Stimulated activated naive B cell treated with anti-CD40 and anti-IgM and Interleukin-4, amounts not matched to agents 10 μg/mL and 1 μg/mL and 100 μg/mL, for 72 hours (primary cell): ENCODE measurements at regions not wholly inside any gene's neighbourhood (a gene's known extent, or its start where the extent isn't known, plus 50 kb on each side); places are given as distances from the start of the nearest gene placed in this dataset.
A peak's percentile ranks its signal among the peaks of the same experiment; 100 is the strongest.

ENCODE experiments used
- ATAC-seq, 2 donors: fragments of 150-1000 bp; cut with Tn5 transposase; replicated peaks; 2 replicates each; pipeline ENCODE4 v1.10.0; 2021; ENCODE audit warnings: moderate library complexity in 1 of 2
- DNase-seq: peaks from one replicate; pipeline ENCODE4 v3.0.0; 2021
- H3K27ac Mint-ChIP-seq: one replicate; pipeline ENCODE4 v1.8.0; 2022; ENCODE audit warnings: mild to moderate bottlenecking, mixed read lengths
- H3K27me3 Mint-ChIP-seq, 2 donors: one replicate each; pipeline ENCODE4 v1.8.0; 2022; ENCODE audit warnings: mixed read lengths in 2 of 2
- H3K36me3 Mint-ChIP-seq, 2 donors: one replicate each; pipeline ENCODE4 v1.8.0; 2022; ENCODE audit warnings: mixed read lengths in 2 of 2, mild to moderate bottlenecking in 1 of 2
- H3K4me1 Mint-ChIP-seq, 2 donors: one replicate each; pipeline ENCODE4 v1.8.0; 2022; ENCODE audit warnings: mixed read lengths in 2 of 2, mild to moderate bottlenecking in 1 of 2
- H3K4me3 Mint-ChIP-seq, 2 donors: one replicate each; pipeline ENCODE4 v1.8.0; 2022; ENCODE audit warnings: mild to moderate bottlenecking in 2 of 2, mixed read lengths in 2 of 2, moderate library complexity in 1 of 2
- H3K9me3 Mint-ChIP-seq, 2 donors: one replicate each; pipeline ENCODE4 v1.8.0; 2022; ENCODE audit warnings: mixed read lengths in 2 of 2, mild to moderate bottlenecking in 1 of 2

DNA sequence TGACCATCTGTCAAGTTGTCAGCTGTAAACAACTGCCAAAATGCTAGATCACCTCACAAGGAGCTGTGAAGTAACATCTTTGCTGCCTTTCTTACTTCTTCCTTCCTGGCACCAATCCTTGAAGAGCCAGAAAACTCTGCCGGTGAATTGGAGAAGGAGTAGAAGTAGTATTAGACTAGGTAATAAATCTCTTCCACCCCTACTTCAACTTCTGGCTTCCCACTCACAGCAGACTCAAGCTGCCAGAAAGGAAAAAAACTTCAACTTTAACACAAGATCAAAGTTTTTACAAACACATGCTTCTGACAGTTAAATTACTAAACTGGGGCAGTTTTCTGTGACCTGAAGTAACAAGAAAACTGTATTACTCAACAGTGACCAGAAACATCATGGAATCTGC, 164.7 kb upstream of the SLC7A11 start:
- no peak overlapping the region for H3K4me3 Mint-ChIP-seq
- ATAC-seq = no peak
- H3K27me3 Mint-ChIP-seq = peaks cover 0 to 4% of the 10 kb centered on the region in 2 donors
- H3K4me1 Mint-ChIP-seq = peaks cover 0 to 7% of the 10 kb centered on the region in 2 donors
- no peak overlapping the region for H3K27ac Mint-ChIP-seq
- no peak for DNase-seq
- H3K36me3 Mint-ChIP-seq = no peaks in the 10 kb centered on the region
- H3K9me3 Mint-ChIP-seq = peaks cover 0 to 4% of the 10 kb centered on the region in 2 donors

GRCh38 chr4:138405934-138406567, 163.9 kb upstream of the SLC7A11 start:
- Mint-ChIP-seq H3K4me1 (peaks cover 0 to 7% of the 10 kb centered on the region in 2 donors), H3K36me3 (no peaks in the 10 kb centered on the region), H3K27me3 (peaks cover 0 to 4% of the 10 kb centered on the region in 2 donors), H3K4me3 (no peak overlapping the region), H3K9me3 (peaks cover 0 to 4% of the 10 kb centered on the region in 2 donors), H3K27ac (no peak overlapping the region)
- DNase-seq (no peak), ATAC-seq (peak; percentile 65 to 79)

- no peak for ATAC-seq
- peaks cover 0 to 4% of the 10 kb centered on the region in 2 donors for H3K27me3 Mint-ChIP-seq
- H3K36me3 Mint-ChIP-seq = no peaks in the 10 kb centered on the region
- H3K4me1 Mint-ChIP-seq = peaks cover 0 to 7% of the 10 kb centered on the region in 2 donors
- DNase-seq = no peak
- no peak overlapping the region for H3K27ac Mint-ChIP-seq
- peaks cover 0 to 4% of the 10 kb centered on the region in 2 donors for H3K9me3 Mint-ChIP-seq
- no peak overlapping the region for H3K4me3 Mint-ChIP-seq
These were observed 163.3 kb upstream of the SLC7A11 start for GRCh38 chr4:138405466-138405891.

GRCh38 chr4:138404801-138405200, 162.7 kb upstream of the SLC7A11 start:
- Mint-ChIP-seq H3K27ac (no peak overlapping the region), H3K4me3 (no peak overlapping the region), H3K27me3 (peaks cover 0 to 4% of the 10 kb centered on the region in 2 donors), H3K4me1 (peaks cover 0 to 7% of the 10 kb centered on the region in 2 donors), H3K36me3 (no peaks in the 10 kb centered on the region), H3K9me3 (peaks cover 0 to 4% of the 10 kb centered on the region in 2 donors)
- no peak for ATAC-seq
- DNase-seq = no peak

DNA sequence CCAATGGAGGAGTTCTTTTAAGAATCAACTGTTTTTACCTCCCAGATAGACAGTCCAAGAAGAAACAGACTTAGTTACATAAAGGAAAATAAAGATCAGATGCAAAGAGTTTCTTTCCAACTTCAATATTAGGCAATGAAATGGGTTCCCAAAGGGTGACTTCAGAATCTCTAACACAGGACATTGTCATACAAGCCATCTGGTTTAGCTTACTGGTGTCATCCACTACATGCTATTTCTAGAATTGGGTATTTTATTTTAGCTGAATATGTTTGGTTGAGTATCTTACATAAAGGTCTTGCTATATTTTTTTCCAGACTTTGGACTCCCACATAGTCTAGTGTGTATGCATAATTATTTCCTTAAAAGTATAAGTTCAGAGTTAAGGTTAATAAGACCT, 162.1 kb upstream of the SLC7A11 start:
- ATAC-seq (no peak), DNase-seq (no peak)
- H3K27me3 Mint-ChIP-seq = peaks cover 0 to 4% of the 10 kb centered on the region in 2 donors
- H3K9me3 Mint-ChIP-seq = peaks cover 0 to 4% of the 10 kb centered on the region in 2 donors
- no peak overlapping the region for H3K4me3 Mint-ChIP-seq
- H3K27ac Mint-ChIP-seq = no peak overlapping the region
- H3K36me3 Mint-ChIP-seq = no peaks in the 10 kb centered on the region
- H3K4me1 Mint-ChIP-seq = peaks cover 0 to 7% of the 10 kb centered on the region in 2 donors

DNA sequence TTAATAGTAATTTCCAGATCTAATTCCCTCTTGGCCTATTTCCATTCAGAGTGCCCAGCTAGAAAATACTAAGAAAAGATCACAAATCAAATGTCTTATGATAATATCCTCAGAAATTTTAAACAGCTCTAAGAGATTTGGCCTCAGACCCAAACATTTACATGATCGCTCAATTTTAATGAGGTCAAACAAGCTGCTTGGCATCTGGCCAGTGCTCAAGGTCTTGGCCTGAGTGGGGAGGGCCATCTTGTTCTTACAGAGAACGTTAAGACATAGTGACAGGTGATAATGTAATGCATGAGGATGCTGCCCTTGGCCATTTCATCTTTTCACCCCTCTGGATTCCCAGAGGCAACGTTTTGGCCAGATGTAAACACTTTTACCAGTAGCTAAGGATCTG, 159.2 kb upstream of the SLC7A11 start:
- peaks cover 0 to 4% of the 10 kb centered on the region in 2 donors for H3K4me1 Mint-ChIP-seq
- ATAC-seq (no peak), DNase-seq (no peak)
- no peaks in the 10 kb centered on the region for H3K27me3 Mint-ChIP-seq
- H3K9me3 Mint-ChIP-seq = peaks cover 0 to 4% of the 10 kb centered on the region in 2 donors
- H3K27ac Mint-ChIP-seq = no peak overlapping the region
- H3K36me3 Mint-ChIP-seq = no peaks in the 10 kb centered on the region
- H3K4me3 Mint-ChIP-seq = no peak overlapping the region

DNA sequence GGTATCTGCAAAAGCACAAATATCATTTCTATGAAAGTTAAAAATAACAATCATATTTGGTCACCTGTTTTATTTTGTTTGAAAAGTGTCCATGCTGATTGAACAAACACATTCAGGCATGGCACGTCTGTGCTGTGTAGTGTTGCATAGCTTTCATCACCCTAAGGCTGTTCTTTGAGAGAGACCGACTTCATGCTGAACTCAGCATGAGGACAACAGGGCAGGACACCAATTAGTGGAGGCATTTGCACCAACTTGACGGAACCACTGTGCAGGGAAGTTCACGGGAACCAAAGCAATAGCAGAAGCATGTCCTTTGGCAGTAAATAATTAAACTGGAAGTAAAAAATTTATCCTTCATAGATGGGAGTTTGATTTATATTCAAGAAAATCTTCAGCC, 158.4 kb upstream of the SLC7A11 start:
- H3K4me3 Mint-ChIP-seq = no peak overlapping the region
- DNase-seq (no peak), ATAC-seq (no peak)
- H3K4me1 Mint-ChIP-seq = no peaks in the 10 kb centered on the region
- no peaks in the 10 kb centered on the region for H3K36me3 Mint-ChIP-seq
- peaks cover 0 to 4% of the 10 kb centered on the region in 2 donors for H3K9me3 Mint-ChIP-seq
- H3K27me3 Mint-ChIP-seq = no peaks in the 10 kb centered on the region
- no peak overlapping the region for H3K27ac Mint-ChIP-seq

- Mint-ChIP-seq H3K36me3 (no peaks in the 10 kb centered on the region), H3K4me1 (no peaks in the 10 kb centered on the region), H3K27me3 (no peaks in the 10 kb centered on the region), H3K4me3 (no peak overlapping the region), H3K27ac (no peak overlapping the region), H3K9me3 (peaks cover 0 to 4% of the 10 kb centered on the region in 2 donors)
- no peak for ATAC-seq
- DNase-seq = no peak
These were observed 157.9 kb upstream of the SLC7A11 start for GRCh38 chr4:138400066-138400465.

GRCh38 chr4:138399081-138399480, 156.9 kb upstream of the SLC7A11 start:
- peaks cover 0 to 4% of the 10 kb centered on the region in 2 donors for H3K9me3 Mint-ChIP-seq
- H3K27me3 Mint-ChIP-seq = no peaks in the 10 kb centered on the region
- ATAC-seq = no peak
- H3K36me3 Mint-ChIP-seq = no peaks in the 10 kb centered on the region
- no peak for DNase-seq
- no peaks in the 10 kb centered on the region for H3K4me1 Mint-ChIP-seq
- H3K27ac Mint-ChIP-seq = no peak overlapping the region
- no peak overlapping the region for H3K4me3 Mint-ChIP-seq

DNA sequence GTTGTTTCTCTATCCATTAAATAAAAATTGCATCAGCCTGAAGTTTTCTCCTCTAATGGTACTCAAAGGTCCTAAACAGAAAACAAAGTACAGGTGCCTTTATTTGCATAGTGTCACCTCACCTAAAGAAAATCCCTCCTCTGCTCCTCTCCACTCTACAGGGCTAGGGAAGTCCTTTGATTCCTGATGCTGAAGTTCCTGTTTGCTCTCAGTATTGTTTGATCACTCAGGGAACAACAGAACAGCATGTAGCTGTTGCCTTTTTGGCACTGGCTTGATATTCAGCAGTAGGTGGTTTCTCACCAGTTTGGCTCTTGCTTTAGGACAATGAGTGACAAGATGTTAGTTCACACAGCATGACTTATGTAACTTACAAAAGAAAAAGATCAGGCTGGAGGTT, 156.2 kb upstream of the SLC7A11 start:
- Mint-ChIP-seq H3K27ac (no peak overlapping the region), H3K4me1 (no peaks in the 10 kb centered on the region), H3K4me3 (no peak overlapping the region), H3K36me3 (no peaks in the 10 kb centered on the region), H3K9me3 (peaks cover 0 to 4% of the 10 kb centered on the region in 2 donors), H3K27me3 (no peaks in the 10 kb centered on the region)
- ATAC-seq (no peak), DNase-seq (no peak)

- H3K4me1 Mint-ChIP-seq = peaks cover 0 to 4% of the 10 kb centered on the region in 2 donors
- no peaks in the 10 kb centered on the region for H3K27me3 Mint-ChIP-seq
- H3K27ac Mint-ChIP-seq = no peak overlapping the region
- ATAC-seq (no peak), DNase-seq (no peak)
- H3K36me3 Mint-ChIP-seq = no peaks in the 10 kb centered on the region
- H3K4me3 Mint-ChIP-seq = no peak overlapping the region
- no peaks in the 10 kb centered on the region for H3K9me3 Mint-ChIP-seq
These were observed 151.9 kb upstream of the SLC7A11 start for GRCh38 chr4:138393886-138394610.

DNA sequence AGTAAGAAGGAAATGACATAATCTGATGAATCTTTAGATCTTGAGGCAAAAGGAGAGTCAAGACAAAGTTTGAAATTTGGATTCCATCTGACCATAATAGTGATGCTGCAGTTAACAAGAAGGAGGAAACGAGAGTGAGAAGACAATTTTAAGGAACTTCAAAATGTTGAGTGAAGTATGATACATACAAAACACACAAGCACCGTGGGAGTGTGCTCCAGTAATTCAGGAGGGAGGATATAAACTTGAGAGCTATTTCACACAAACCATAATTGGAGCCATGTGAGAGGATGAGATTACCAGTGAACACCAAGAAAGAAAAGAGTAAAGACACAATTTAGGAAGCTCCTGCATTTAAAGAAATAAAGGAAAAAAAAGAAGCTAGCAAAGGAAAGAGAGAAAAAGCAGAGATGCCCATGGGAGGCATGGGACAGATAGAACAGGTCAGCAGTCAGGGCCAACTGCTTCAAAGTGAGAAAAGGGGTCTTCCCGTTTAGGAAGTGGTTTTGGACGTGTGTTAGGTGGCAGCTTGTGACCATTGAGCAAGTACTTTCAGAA, 150.7 kb upstream of the SLC7A11 start:
- ATAC-seq (peak; percentile 36 to 48), DNase-seq (no peak)
- Mint-ChIP-seq H3K4me3 (no peak overlapping the region), H3K27ac (no peak overlapping the region), H3K9me3 (no peaks in the 10 kb centered on the region), H3K4me1 (peaks cover 0 to 4% of the 10 kb centered on the region in 2 donors), H3K27me3 (no peaks in the 10 kb centered on the region), H3K36me3 (no peaks in the 10 kb centered on the region)

DNA sequence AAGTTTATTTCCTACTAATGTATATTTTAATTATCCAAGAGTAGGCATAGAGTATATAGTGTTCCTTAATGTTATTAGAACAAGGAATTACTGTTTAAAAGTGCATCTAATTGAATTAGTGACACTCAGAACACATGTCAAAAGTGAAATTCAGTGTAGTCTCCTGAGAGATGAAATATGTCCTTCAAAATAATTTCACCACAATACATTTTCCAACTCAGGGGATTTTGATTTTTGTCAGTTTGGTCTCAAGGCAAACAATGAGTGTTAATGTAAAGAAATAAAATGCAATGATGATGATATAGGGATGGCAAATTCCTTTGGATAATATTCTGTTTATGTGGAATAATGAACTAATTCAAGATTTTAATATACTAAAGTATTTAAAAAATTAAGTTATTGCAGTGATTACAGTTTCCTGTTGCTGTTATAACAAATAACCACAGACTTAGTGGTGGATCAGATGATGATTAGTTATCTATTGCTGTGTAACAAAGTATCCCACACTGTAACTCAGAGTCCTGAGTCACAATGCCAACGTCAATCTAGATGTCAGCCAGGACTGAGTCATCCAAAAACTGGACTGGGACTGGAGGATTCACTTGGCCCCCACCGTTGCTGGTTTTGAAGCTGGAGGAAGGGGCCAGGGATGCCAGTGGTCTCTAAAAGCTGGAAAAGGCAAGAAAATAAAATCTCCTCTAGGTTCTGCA, 148.0 kb upstream of the SLC7A11 start:
- no peaks in the 10 kb centered on the region for H3K27me3 Mint-ChIP-seq
- no peak for DNase-seq
- peaks cover 0 to 4% of the 10 kb centered on the region in 2 donors for H3K4me1 Mint-ChIP-seq
- H3K4me3 Mint-ChIP-seq = no peak overlapping the region
- ATAC-seq = no peak
- no peak overlapping the region for H3K27ac Mint-ChIP-seq
- no peaks in the 10 kb centered on the region for H3K9me3 Mint-ChIP-seq
- H3K36me3 Mint-ChIP-seq = no peaks in the 10 kb centered on the region

GRCh38 chr4:138374947-138375346, 132.8 kb upstream of the SLC7A11 start:
- H3K4me1 Mint-ChIP-seq = no peaks in the 10 kb centered on the region

More at GRCh38 chr4:138374947-138375346, 132.8 kb upstream of the SLC7A11 start:
- ATAC-seq (no peak), DNase-seq (no peak)
- Mint-ChIP-seq H3K27me3 (no peaks in the 10 kb centered on the region), H3K27ac (no peak overlapping the region), H3K36me3 (no peaks in the 10 kb centered on the region), H3K9me3 (peaks cover 14 to 18% of the 10 kb centered on the region in 2 donors), H3K4me3 (no peak overlapping the region)
